Transverse colon (tissue), 4 donors: ENCODE measurements at regions not wholly inside any gene's neighbourhood (a gene's known extent, or its start where the extent isn't known, plus 50 kb on each side); places are given as distances from the start of the nearest gene placed in this dataset.

Source experiments
- DNase-seq: peaks from one replicate; pipeline ENCODE4 v3.0.0-alpha.2; 2019
- H3K27ac ChIP-seq, 4 donors: fragments of 200-600 bp; sonication (generic); 2 replicates each; pipeline ENCODE4 v1.5.1; 2016 to 2018; ENCODE audit warnings: inconsistent platforms in 4 of 4
- H3K27me3 ChIP-seq: fragments of 200-600 bp; sonication (generic); 2 replicates; pipeline ENCODE4 v1.5.1; 2017; ENCODE audit warnings: inconsistent platforms
- H3K36me3 ChIP-seq, 4 donors: fragments of 200-600 bp; sonication (generic); 2 replicates each; pipeline ENCODE4 v1.5.1; 2017 to 2019; ENCODE audit warnings: inconsistent platforms in 4 of 4
- H3K4me1 ChIP-seq, 4 donors: fragments of 200-600 bp; sonication (generic); 2 replicates each; pipeline ENCODE4 v1.5.1; 2017 to 2020; ENCODE audit warnings: inconsistent platforms in 4 of 4
- H3K4me3 ChIP-seq, 4 donors: fragments of 200-600 bp; sonication (generic); 1 replicate in 1 of 4; 2 replicates in 3 of 4; pipeline versions ENCODE4 v1.5.1 to v1.6.1; 2017 to 2019; ENCODE audit warnings: inconsistent platforms in 4 of 4
- H3K9me3 ChIP-seq, 2 donors: fragments of 200-600 bp; sonication (generic); 2 replicates each; pipeline ENCODE4 v1.5.1; 2017 to 2019; ENCODE audit warnings: inconsistent platforms in 2 of 2
- EP300 ChIP-seq: sonication (generic); formaldehyde crosslinking; IDR thresholded peaks from one replicate; pipeline ENCODE4 v1.6.1; 2017; ENCODE audit warnings: antibody characterized with exemption, low read depth
- POLR2A ChIP-seq: fragments of 450-650 bp; IDR thresholded peaks from one replicate; pipeline ENCODE4 v1.6.1; 2016; ENCODE audit warnings: antibody characterized with exemption, mild to moderate bottlenecking, moderate library complexity
- POLR2AphosphoS5 ChIP-seq, 3 donors: sonication (generic); formaldehyde crosslinking; IDR thresholded peaks; one replicate each; pipeline ENCODE4 v1.6.1; 2016; ENCODE audit warnings: antibody characterized with exemption in 3 of 3
- WGBS, 2 donors: methylation state at CpG; one replicate each; pipeline ENCODE4 v1.1.5; 2018; ENCODE audit warnings: low coverage in 1 of 2; 5-methylcytosine and 5-hydroxymethylcytosine counted together
- in situ Hi-C, 4 donors: fragments of 200-750 bp; cut with MboI; loops; one replicate each; pipeline versions ENCODE4 v1.15.0 to v1.15.1; 2017; ENCODE audit warnings: low sequenced_read_pairs in 3 of 4, low pct_ligation_motif_present in 1 of 4, low pct_unique_long_range_greater_than_20kb in 1 of 4
- intact Hi-C: fragments of 100-400 bp; cut with DNase I; formaldehyde crosslinking; loops from one replicate; pipeline ENCODE4 v1.15.1; 2023; ENCODE audit warnings: low total_unique reads
- TF ChIP-seq, protein P1 (sequence below), 5 experiments: fragments of 200-600 bp in 3 of 5; fragments of 450-650 bp in 2 of 5; sonication (generic) in 3 of 5; IDR thresholded peaks; 1 replicate in 2 of 5; 2 replicates in 3 of 5; pipeline ENCODE4 v1.5.1; 2016 to 2017; ENCODE audit warnings: antibody characterized with exemption in 5 of 5, inconsistent platforms in 3 of 5, mild to moderate bottlenecking in 2 of 5, moderate library complexity in 1 of 5

GRCh38 chr5:124478264-124478663 lies 268.2 kb downstream of the ZNF608 start:
- no peaks in the 10 kb centered on the region for H3K36me3 ChIP-seq
- in situ Hi-C loops: no loop called here
- no peak overlapping the region for H3K4me3 ChIP-seq
- TF ChIP-seq, protein P1, sequence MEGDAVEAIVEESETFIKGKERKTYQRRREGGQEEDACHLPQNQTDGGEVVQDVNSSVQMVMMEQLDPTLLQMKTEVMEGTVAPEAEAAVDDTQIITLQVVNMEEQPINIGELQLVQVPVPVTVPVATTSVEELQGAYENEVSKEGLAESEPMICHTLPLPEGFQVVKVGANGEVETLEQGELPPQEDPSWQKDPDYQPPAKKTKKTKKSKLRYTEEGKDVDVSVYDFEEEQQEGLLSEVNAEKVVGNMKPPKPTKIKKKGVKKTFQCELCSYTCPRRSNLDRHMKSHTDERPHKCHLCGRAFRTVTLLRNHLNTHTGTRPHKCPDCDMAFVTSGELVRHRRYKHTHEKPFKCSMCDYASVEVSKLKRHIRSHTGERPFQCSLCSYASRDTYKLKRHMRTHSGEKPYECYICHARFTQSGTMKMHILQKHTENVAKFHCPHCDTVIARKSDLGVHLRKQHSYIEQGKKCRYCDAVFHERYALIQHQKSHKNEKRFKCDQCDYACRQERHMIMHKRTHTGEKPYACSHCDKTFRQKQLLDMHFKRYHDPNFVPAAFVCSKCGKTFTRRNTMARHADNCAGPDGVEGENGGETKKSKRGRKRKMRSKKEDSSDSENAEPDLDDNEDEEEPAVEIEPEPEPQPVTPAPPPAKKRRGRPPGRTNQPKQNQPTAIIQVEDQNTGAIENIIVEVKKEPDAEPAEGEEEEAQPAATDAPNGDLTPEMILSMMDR (IDR thresholded peaks at IDR 0.05): no peak
- TF ChIP-seq POLR2AphosphoS5 (IDR thresholded peaks at IDR 0.05): no peak
- TF ChIP-seq EP300: no peak
- no peak for TF ChIP-seq POLR2A
- 48 to 56% methylated on average over 1 of the region's 1 CpG for WGBS, 2 donors
- H3K27ac ChIP-seq: no peak overlapping the region
- intact Hi-C loops: no loop called here
- no peaks in the 10 kb centered on the region for H3K9me3 ChIP-seq
- H3K4me1 ChIP-seq: no peaks in the 10 kb centered on the region
- no peak for DNase-seq
- no peaks in the 10 kb centered on the region for H3K27me3 ChIP-seq

GRCh38 chr5:124477577-124477976 lies 268.9 kb downstream of the ZNF608 start:
- Histone ChIP-seq H3K36me3 (no peaks in the 10 kb centered on the region), H3K27ac (no peak overlapping the region), H3K4me1 (no peaks in the 10 kb centered on the region), H3K27me3 (no peaks in the 10 kb centered on the region), H3K4me3 (no peak overlapping the region), H3K9me3 (no peaks in the 10 kb centered on the region)
- intact Hi-C loops: no loop called here
- DNase-seq: no peak
- in situ Hi-C loops: no loop called here
- TF ChIP-seq POLR2AphosphoS5 (IDR thresholded peaks at IDR 0.05) (no peak), POLR2A (no peak), EP300 (no peak)
- TF ChIP-seq, protein P1 (IDR thresholded peaks at IDR 0.05): no peak
- WGBS, 2 donors: 20 to 41% methylated on average over 1 to 2 of the region's 2 CpGs

DNA sequence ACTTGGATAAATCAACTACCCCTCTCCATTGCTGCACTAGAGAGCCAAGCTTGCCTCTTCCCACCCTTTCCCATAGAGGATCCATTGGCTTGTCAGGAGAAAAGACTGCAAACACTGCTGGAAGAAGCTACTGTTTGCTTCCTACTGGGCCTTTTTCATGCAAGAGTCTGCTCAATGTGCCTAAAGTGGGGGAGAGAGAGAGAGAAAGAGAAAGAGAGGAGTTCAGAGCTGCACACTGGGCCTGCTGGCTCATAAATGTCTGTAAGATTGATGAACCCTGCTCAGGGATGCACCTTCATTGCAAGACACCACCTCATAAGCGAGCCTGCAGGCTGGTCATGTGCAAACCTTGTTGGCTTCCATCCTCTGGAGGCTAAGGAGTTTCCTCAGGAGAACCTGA lies 269.4 kb downstream of the ZNF608 start:
- WGBS, 2 donors: 63% methylated on average over 1 of the region's 1 CpG; no CpG with 5 or more reads in 1 of the 2 donors
- no peaks in the 10 kb centered on the region for H3K36me3 ChIP-seq
- no peak overlapping the region for H3K4me3 ChIP-seq
- TF ChIP-seq POLR2AphosphoS5 (IDR thresholded peaks at IDR 0.05): no peak
- TF ChIP-seq, protein P1 (IDR thresholded peaks at IDR 0.05): no peak
- no peak for TF ChIP-seq POLR2A
- TF ChIP-seq EP300: no peak
- intact Hi-C loops (no loop called here), in situ Hi-C loops (no loop called here)
- H3K27ac ChIP-seq: no peak overlapping the region
- no peaks in the 10 kb centered on the region for H3K27me3 ChIP-seq
- no peaks in the 10 kb centered on the region for H3K9me3 ChIP-seq
- DNase-seq: no peak
- H3K4me1 ChIP-seq: no peaks in the 10 kb centered on the region

DNA sequence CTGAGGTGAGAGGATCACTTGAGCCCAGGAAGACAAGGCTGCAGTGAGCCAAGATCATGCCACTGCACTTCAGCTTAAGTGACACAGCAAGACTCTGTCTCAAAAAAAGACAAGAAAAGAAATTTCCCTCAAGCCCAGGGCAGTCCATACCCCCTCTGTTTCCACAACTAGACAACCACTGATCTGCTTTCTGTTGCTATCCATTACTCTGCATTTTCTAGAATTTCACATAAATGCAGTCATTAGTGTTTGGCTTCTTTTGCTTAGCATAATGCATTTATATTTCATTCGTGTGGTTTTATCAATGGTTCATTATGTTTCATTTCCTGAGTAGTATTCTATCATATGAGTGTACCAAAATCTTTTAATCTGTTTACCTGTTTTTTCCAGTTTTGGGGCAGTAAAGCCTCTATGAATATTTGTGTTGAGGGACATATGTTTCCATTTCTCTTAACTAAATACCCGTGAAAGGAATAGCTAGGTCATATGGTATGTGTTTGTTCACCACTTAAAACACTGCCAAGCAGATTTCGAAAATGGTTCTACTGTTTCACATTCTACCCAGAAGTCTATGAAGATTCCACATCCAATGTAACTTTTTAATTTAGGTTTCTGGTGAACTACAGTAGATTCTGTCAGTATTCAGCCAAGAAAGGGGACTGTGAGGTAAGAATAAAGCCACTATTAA lies 271.8 kb downstream of the ZNF608 start:
- DNase-seq: no peak
- TF ChIP-seq POLR2A (no peak), EP300 (no peak), POLR2AphosphoS5 (IDR thresholded peaks at IDR 0.05) (no peak)
- TF ChIP-seq, protein P1 (IDR thresholded peaks at IDR 0.05): no peak
- no peaks in the 10 kb centered on the region for H3K36me3 ChIP-seq
- no peaks in the 10 kb centered on the region for H3K27me3 ChIP-seq
- no peaks in the 10 kb centered on the region for H3K4me1 ChIP-seq
- no peaks in the 10 kb centered on the region for H3K9me3 ChIP-seq
- in situ Hi-C loops: no loop called here
- no peak overlapping the region for H3K4me3 ChIP-seq
- intact Hi-C loops: no loop called here
- H3K27ac ChIP-seq: no peak overlapping the region
- 85 to 87% methylated on average over 3 of the region's 3 CpGs for WGBS, 2 donors
